ENCODE measurements at regions not wholly inside any gene's neighbourhood (a gene's known extent, or its start where the extent isn't known, plus 50 kb on each side); places are given as distances from the start of the nearest gene placed in this dataset.

DNA sequence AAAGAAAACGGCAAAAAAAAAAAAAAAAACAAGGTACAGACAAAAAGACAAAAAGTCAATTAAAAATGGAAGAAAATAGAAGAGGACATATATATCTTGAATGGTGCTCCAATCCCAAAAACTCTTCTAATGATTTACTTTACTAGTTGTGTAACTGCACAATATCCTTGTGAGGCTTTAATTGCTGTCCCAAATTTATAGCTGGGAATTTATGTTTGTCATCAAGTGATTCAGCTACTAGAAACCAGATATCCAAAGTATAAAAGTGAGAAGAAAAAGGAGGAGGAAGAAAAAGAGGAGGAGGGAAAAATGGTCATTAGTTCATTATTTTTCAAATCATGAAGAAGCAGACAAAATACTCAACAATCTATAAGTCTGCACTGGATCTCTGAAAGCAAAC lies 150.8 kb upstream of the ARPP21 start:
- intact Hi-C loops (cut with micrococcal nuclease) (no loop called here), dilution Hi-C loops (cut with MboI; ENCODE audit: extremely low pct_ligation_motif_present, low sequenced_read_pairs) (no loop called here)
- H3K9me1 ChIP-seq (replicated peaks; ENCODE audit: control insufficient read depth, extremely low read depth, insufficient read depth, low read length): no peaks in the 10 kb centered on the region
- H3K4me3 ChIP-seq (replicated peaks in 1 of 3; ENCODE audit: insufficient read depth in 1 of 3, low read depth in 1 of 3, low read length in 3 of 3): no peak overlapping the region
- FAIRE-seq (no peak), DNase-seq (ENCODE audit: low read depth, low spot score) (no peak)
- ChIA-PET POLR2A (no interaction called here), CTCF (no interaction called here)
- H3K9ac ChIP-seq (replicated peaks; ENCODE audit: extremely low read depth, insufficient read depth, low read length): no peak overlapping the region
- H3K27me3 ChIP-seq (ENCODE audit: control insufficient read depth in 2 of 2, insufficient read depth in 2 of 2, low read length in 2 of 2): peaks cover 0 to 5% of the 10 kb centered on the region in 2 experiments
- H2AFZ ChIP-seq (ENCODE audit: low read depth, low read length): no peak overlapping the region
- no peaks in the 10 kb centered on the region for H3K4me1 ChIP-seq (ENCODE audit: control insufficient read depth, extremely low read depth, insufficient read depth, low read length)
- TF ChIP-seq POLR2AphosphoS5 (IDR thresholded peaks at IDR 0.05; ENCODE audit: insufficient read depth, low read depth, low read length) (no peak), GATA2 (IDR thresholded peaks at IDR 0.05; ENCODE audit: insufficient read depth, insufficient read length, low read depth, low read length) (no peak), JUN (IDR thresholded peaks at IDR 0.05; ENCODE audit: borderline replicate concordance, insufficient read depth, insufficient read length, low read depth) (no peak), POLR2A (IDR thresholded peaks at IDR 0.05; ENCODE audit: low read depth, low read length) (no peak), FOS (IDR thresholded peaks at IDR 0.05; ENCODE audit: borderline replicate concordance, insufficient read depth, low read length) (no peak), EZH2 (IDR thresholded peaks at IDR 0.05; ENCODE audit: borderline replicate concordance, low read depth, low read length, severe bottlenecking) (no peak), MYC (IDR thresholded peaks at IDR 0.05; ENCODE audit: low read depth, low read length) (no peak)
- TF ChIP-seq, protein P1, sequence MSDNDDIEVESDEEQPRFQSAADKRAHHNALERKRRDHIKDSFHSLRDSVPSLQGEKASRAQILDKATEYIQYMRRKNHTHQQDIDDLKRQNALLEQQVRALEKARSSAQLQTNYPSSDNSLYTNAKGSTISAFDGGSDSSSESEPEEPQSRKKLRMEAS (IDR thresholded peaks at IDR 0.05; ENCODE audit: insufficient read depth, insufficient read length): no peak
- TF ChIP-seq, protein P2, sequence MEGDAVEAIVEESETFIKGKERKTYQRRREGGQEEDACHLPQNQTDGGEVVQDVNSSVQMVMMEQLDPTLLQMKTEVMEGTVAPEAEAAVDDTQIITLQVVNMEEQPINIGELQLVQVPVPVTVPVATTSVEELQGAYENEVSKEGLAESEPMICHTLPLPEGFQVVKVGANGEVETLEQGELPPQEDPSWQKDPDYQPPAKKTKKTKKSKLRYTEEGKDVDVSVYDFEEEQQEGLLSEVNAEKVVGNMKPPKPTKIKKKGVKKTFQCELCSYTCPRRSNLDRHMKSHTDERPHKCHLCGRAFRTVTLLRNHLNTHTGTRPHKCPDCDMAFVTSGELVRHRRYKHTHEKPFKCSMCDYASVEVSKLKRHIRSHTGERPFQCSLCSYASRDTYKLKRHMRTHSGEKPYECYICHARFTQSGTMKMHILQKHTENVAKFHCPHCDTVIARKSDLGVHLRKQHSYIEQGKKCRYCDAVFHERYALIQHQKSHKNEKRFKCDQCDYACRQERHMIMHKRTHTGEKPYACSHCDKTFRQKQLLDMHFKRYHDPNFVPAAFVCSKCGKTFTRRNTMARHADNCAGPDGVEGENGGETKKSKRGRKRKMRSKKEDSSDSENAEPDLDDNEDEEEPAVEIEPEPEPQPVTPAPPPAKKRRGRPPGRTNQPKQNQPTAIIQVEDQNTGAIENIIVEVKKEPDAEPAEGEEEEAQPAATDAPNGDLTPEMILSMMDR (IDR thresholded peaks at IDR 0.05; ENCODE audit: extremely low read depth in 1 of 2, insufficient read depth in 1 of 2, low read depth in 1 of 2, low read length in 2 of 2): no peak
- H3K79me2 ChIP-seq (ENCODE audit: control insufficient read depth, insufficient read depth, low read length): no peaks in the 10 kb centered on the region
- no peak overlapping the region for H3K4me2 ChIP-seq (ENCODE audit: insufficient read depth, low read length)
- H3K27ac ChIP-seq (ENCODE audit: insufficient read depth, low read depth, low read length): no peak overlapping the region
- no peaks in the 10 kb centered on the region for H4K20me1 ChIP-seq (replicated peaks; ENCODE audit: control insufficient read depth, extremely low read depth, insufficient read depth, low read length)
- no TSS peak for BruUV-seq (replicated peaks)
- no peaks in the 10 kb centered on the region for H3K9me3 ChIP-seq (replicated peaks; ENCODE audit: control insufficient read depth, insufficient read depth, low read length)
- H3K36me3 ChIP-seq (ENCODE audit: control insufficient read depth in 2 of 2, extremely low read depth in 1 of 2, insufficient read depth in 2 of 2, low read length in 2 of 2): no peaks in the 10 kb centered on the region

All from endothelial cell of umbilical vein (primary cell).